ENCODE measurements at regions not wholly inside any gene's neighbourhood (a gene's known extent, or its start where the extent isn't known, plus 50 kb on each side); places are given as distances from the start of the nearest gene placed in this dataset.
"Not testable (repeated sequence)": the region's sequence is repeated elsewhere in the genome, so short reads cannot be mapped to it uniquely, and the experiment has no call there.

DNA sequence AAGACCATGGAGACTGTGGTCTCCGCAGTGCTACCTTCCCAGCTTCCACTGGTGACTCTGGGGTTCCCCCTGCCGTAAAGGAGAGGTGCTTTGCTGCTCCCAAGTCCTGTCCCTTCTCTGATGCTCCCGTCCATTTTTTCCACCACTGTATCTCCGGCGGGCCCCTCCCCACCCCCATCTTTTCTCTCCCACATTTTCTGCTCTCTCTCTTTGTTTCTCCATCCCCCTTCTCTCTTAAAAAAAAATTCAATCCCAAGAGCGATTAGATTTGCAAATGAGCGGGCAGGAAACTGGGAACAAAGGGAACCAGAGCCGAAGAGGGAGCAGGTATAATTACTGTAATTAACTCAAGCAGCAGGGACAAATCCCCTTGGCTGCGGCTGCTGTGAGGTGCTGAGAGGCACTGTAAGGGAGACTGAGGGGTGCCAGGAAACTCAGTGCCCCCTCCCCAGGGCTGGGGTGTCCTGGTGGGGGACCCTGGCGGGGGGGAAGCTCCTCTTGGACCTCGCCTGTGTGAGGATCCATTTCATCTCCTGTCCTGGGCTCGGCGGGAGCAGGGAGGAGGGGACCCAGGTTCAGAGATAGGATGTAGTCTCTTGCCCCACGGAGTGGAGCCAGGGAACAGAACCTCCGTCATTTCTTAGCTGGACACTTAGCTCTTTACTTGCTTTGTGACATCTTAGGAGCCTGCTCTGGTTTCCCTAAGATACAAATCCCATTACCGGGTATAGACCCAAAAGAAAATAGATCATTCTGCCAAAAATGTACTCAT, 140.4 kb upstream of the NRXN3 start:
- intact Hi-C loops (cut with micrococcal nuclease) = no loop called here
- H3K36me3 ChIP-seq = no peaks in the 10 kb centered on the region
- TF ChIP-seq, protein P1, sequence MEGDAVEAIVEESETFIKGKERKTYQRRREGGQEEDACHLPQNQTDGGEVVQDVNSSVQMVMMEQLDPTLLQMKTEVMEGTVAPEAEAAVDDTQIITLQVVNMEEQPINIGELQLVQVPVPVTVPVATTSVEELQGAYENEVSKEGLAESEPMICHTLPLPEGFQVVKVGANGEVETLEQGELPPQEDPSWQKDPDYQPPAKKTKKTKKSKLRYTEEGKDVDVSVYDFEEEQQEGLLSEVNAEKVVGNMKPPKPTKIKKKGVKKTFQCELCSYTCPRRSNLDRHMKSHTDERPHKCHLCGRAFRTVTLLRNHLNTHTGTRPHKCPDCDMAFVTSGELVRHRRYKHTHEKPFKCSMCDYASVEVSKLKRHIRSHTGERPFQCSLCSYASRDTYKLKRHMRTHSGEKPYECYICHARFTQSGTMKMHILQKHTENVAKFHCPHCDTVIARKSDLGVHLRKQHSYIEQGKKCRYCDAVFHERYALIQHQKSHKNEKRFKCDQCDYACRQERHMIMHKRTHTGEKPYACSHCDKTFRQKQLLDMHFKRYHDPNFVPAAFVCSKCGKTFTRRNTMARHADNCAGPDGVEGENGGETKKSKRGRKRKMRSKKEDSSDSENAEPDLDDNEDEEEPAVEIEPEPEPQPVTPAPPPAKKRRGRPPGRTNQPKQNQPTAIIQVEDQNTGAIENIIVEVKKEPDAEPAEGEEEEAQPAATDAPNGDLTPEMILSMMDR (IDR thresholded peaks at IDR 0.05; ENCODE audit: borderline replicate concordance) = no peak
- H3K27me3 ChIP-seq (ENCODE audit: low read depth) = peaks cover 63% of the 10 kb centered on the region
- no peak overlapping the region for H3K4me3 ChIP-seq
- H3K9me3 ChIP-seq (replicated peaks) = no peaks in the 10 kb centered on the region
- no peaks in the 10 kb centered on the region for H3K4me1 ChIP-seq
- H3K27ac ChIP-seq (replicated peaks) = no peak overlapping the region
- DNase-seq = no peak

DNA sequence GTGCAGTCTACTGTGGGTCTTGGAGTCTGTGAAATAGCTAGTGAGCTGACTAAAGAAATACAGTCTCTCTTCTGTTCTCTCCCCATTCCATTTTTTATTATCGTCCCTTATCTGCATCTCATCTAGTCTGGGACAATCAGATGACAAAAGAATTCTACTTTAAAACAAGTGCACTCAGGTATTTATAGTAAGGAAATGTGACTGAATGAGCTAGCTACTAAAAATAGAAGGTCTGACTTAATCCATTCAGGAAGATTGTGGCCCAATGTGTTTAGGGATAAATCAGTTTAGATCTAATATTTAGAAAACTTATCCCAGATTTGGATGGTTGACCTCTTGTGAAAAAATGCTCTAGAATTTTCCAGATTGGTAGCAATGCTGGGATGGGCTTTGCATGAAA, 126.8 kb upstream of the NRXN3 start:
- no peak for DNase-seq
- TF ChIP-seq, protein P1 (IDR thresholded peaks at IDR 0.05; ENCODE audit: borderline replicate concordance) = no peak
- H3K4me3 ChIP-seq = no peak overlapping the region
- no peaks in the 10 kb centered on the region for H3K27me3 ChIP-seq (ENCODE audit: low read depth)
- no peaks in the 10 kb centered on the region for H3K36me3 ChIP-seq
- no peaks in the 10 kb centered on the region for H3K4me1 ChIP-seq
- intact Hi-C loops (cut with micrococcal nuclease) = no loop called here
- H3K27ac ChIP-seq (replicated peaks) = no peak overlapping the region
- no peaks in the 10 kb centered on the region for H3K9me3 ChIP-seq (replicated peaks)

DNA sequence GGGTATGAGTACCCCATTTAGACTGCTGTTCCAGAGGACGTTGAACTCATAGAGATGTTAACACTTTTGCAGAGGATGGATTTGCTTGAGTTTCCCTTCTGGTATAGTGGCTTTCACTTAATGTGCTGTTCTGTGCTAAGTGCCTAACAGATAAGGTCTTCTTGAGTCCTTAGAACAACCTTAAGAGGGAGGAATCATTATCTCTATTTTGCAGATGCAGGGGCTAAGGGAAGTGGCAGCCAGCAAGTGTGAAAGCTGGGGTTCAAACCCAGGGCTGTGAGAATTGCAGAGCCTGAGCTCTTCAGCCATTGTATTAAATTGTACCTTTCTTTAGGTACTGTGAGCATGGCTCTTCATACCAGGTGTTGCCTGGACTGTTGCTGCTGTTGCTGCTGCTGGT, 122.1 kb upstream of the NRXN3 start:
- no peaks in the 10 kb centered on the region for H3K36me3 ChIP-seq
- no peaks in the 10 kb centered on the region for H3K4me1 ChIP-seq
- no peak for DNase-seq
- no peak overlapping the region for H3K4me3 ChIP-seq
- intact Hi-C loops (cut with micrococcal nuclease) = no loop called here
- no peak overlapping the region for H3K27ac ChIP-seq (replicated peaks)
- H3K9me3 ChIP-seq (replicated peaks) = peaks cover 13% of the 10 kb centered on the region
- TF ChIP-seq, protein P1 (IDR thresholded peaks at IDR 0.05; ENCODE audit: borderline replicate concordance) = no peak
- no peaks in the 10 kb centered on the region for H3K27me3 ChIP-seq (ENCODE audit: low read depth)

DNA sequence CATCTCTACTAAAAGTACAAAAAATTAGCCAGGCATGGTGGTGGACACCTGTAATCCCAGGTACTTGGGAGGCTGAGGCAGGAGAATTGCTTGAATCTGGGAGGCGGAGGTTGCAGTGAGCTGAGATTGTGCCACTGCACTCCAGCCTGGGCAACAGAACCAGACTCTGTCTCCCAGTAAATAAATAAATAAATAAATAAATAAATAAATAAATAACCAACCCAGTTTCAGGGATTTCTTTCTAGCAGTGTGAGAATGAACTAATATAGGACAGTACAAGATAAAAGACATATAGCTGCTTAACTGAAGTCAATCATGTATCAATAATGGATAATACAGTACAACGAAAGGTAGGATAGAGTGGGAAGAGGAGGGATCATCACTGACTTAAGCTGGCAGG, 113.3 kb upstream of the NRXN3 start:
- H3K9me3 ChIP-seq (replicated peaks); intact Hi-C loops (cut with micrococcal nuclease); H3K4me1 ChIP-seq; DNase-seq; H3K27ac ChIP-seq (replicated peaks); H3K36me3 ChIP-seq; H3K4me3 ChIP-seq; H3K27me3 ChIP-seq (ENCODE audit: low read depth): not testable (repeated sequence)

DNA sequence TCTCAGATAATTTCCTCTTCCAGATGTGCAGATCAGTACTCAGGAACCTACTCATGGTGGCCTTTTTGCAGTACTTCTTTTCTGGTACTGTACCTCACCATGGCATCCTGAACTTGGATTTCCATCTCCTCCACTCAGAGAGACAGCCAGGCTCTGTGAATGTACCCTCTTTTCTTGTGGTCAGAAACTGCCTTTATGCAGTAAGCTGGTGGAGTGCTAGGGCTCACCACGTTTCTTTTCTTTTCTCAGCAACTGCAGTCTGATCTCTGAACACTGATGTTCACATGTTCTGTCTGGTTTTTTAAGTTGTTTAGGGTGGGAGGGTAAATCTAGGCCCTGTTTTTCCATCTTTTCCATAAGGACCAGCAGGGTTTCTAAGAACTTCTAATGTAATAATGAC, 99.8 kb upstream of the NRXN3 start:
- Histone ChIP-seq H3K9me3 (replicated peaks) (no peaks in the 10 kb centered on the region), H3K27ac (replicated peaks) (no peak overlapping the region), H3K4me3 (no peak overlapping the region), H3K36me3 (no peaks in the 10 kb centered on the region), H3K27me3 (ENCODE audit: low read depth) (peaks cover 16% of the 10 kb centered on the region), H3K4me1 (no peaks in the 10 kb centered on the region)
- TF ChIP-seq, protein P1 (IDR thresholded peaks at IDR 0.05; ENCODE audit: borderline replicate concordance) = no peak
- no peak for DNase-seq
- intact Hi-C loops (cut with micrococcal nuclease) = no loop called here

DNA sequence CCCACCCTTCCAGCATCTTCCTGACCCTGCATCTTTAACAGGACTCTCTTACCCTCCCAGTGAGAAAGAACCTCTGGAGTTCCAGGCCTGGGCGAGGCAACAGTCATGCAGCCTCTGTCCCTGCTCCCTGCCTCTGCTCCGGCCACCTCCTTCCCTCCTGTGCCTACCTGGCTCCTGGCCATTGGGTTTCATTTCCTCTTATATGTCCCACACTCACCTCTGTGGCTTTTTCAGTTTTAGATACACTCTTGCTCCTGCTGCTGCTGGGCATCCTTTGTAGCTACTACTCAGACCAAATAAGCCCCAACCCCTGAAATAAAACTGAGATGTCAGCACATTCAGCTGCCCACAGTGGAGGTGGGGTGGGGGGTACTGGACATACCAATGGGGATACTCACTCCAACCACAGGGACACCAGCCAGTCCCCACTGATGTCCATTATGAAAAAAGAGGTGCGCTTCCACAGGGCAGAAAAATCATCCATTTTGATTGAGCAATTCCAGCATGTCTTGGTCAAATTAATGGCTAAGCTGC, 99.1 kb upstream of the NRXN3 start:
- Histone ChIP-seq H3K27me3 (ENCODE audit: low read depth) (peaks cover 16% of the 10 kb centered on the region), H3K36me3 (no peaks in the 10 kb centered on the region), H3K4me1 (no peaks in the 10 kb centered on the region), H3K9me3 (replicated peaks) (no peaks in the 10 kb centered on the region), H3K27ac (replicated peaks) (no peak overlapping the region), H3K4me3 (no peak overlapping the region)
- intact Hi-C loops (cut with micrococcal nuclease) = no loop called here
- TF ChIP-seq, protein P1 (IDR thresholded peaks at IDR 0.05; ENCODE audit: borderline replicate concordance) = no peak
- no peak for DNase-seq
